PC-9 (cell line): ENCODE measurements at regions not wholly inside any gene's neighbourhood (a gene's known extent, or its start where the extent isn't known, plus 50 kb on each side); places are given as distances from the start of the nearest gene placed in this dataset.

Source experiments
- EZH2 ChIP-seq: fragments of 200-600 bp; sonication (generic); IDR thresholded peaks from 2 replicates; pipeline ENCODE4 v1.8.0; 2017; ENCODE audit warnings: antibody characterized with exemption, low read depth
- TF ChIP-seq, protein P1 (sequence below): fragments of 200-600 bp; sonication (generic); conservative IDR thresholded peaks from 2 replicates; pipeline ENCODE4 v1.6.1; 2017; ENCODE audit warnings: mixed run types, antibody characterized with exemption, mild to moderate bottlenecking, moderate library complexity

DNA sequence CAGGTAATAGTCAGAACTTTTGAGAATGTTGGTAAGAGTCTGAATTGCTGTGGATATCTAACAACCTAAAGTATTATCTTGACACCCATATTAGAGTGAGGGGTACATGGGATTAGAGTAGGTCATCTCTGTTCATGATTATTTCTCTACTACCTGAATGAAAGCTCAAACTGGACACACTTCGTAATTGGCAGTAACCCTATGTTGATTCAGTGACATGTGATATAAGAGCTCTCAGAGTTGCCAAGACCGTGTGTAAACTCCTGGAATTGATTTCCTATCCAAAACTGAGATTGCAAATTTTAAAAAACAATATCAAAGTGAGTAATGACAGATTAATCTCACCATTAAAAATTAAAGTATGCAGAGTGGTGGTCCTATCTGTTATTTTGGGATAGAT lies 214.8 kb upstream of the ARHGEF26 start:
- TF ChIP-seq, protein P1, sequence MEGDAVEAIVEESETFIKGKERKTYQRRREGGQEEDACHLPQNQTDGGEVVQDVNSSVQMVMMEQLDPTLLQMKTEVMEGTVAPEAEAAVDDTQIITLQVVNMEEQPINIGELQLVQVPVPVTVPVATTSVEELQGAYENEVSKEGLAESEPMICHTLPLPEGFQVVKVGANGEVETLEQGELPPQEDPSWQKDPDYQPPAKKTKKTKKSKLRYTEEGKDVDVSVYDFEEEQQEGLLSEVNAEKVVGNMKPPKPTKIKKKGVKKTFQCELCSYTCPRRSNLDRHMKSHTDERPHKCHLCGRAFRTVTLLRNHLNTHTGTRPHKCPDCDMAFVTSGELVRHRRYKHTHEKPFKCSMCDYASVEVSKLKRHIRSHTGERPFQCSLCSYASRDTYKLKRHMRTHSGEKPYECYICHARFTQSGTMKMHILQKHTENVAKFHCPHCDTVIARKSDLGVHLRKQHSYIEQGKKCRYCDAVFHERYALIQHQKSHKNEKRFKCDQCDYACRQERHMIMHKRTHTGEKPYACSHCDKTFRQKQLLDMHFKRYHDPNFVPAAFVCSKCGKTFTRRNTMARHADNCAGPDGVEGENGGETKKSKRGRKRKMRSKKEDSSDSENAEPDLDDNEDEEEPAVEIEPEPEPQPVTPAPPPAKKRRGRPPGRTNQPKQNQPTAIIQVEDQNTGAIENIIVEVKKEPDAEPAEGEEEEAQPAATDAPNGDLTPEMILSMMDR: no peak
- no peak for TF ChIP-seq EZH2
